WERI-Rb-1 (cell line): ENCODE measurements at regions not wholly inside any gene's neighbourhood (a gene's known extent, or its start where the extent isn't known, plus 50 kb on each side); places are given as distances from the start of the nearest gene placed in this dataset.

ENCODE experiments used
- DNase-seq: peaks from one replicate; pipeline ENCODE4 v3.0.0-alpha.2; 2020
- H3K27ac ChIP-seq: fragments of 250-450 bp; sonication (Bioruptor Pico); 2 replicates; pipeline ENCODE4 v1.5.1; 2020; ENCODE audit warnings: mild to moderate bottlenecking, moderate library complexity
- H3K27me3 ChIP-seq: fragments of 250-450 bp; sonication (Bioruptor Pico); 2 replicates; pipeline ENCODE4 v1.5.1; 2021; ENCODE audit warnings: mild to moderate bottlenecking, low read depth, moderate library complexity; ENCODE audit not compliant: insufficient read depth, severe bottlenecking
- H3K36me3 ChIP-seq: fragments of 250-450 bp; sonication (Bioruptor Pico); 2 replicates; pipeline ENCODE4 v1.5.1; 2020; ENCODE audit warnings: mild to moderate bottlenecking, moderate library complexity
- H3K4me3 ChIP-seq: 2 replicates; pipeline ENCODE4 v1.5.1; 2011; ENCODE audit warnings: low read depth, mild to moderate bottlenecking, control low read depth, low read length
- H3K9me3 ChIP-seq: fragments of 250-450 bp; sonication (Bioruptor Pico); 2 replicates; pipeline ENCODE4 v1.5.1; 2021; ENCODE audit warnings: mild to moderate bottlenecking, moderate library complexity; ENCODE audit not compliant: severe bottlenecking
- TF ChIP-seq, protein P1 (sequence below): IDR thresholded peaks from 2 replicates; pipeline ENCODE4 v1.5.1; 2011; ENCODE audit warnings: low read depth, mild to moderate bottlenecking, control low read depth, inconsistent platforms, low read length

DNA sequence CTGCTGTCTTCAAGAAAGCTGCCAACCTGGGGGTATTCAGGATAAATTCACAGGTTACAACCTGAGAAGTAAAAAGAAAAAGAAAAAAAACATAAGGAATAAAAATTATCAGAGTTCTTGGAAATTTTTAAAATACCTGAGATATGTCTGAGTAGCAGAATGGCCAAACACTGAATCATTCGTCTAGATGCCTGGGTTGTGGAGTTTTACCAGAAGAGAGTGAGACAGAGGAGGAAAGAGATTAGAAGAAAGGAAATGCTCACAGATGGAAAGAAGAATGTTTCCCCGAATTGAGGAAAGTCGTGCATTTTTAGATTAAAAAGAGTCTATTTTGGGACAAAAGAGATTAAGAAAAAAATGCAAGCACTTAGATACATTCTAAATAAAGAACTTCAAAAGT lies 1026.7 kb downstream of the TBC1D22A start:
- TF ChIP-seq, protein P1, sequence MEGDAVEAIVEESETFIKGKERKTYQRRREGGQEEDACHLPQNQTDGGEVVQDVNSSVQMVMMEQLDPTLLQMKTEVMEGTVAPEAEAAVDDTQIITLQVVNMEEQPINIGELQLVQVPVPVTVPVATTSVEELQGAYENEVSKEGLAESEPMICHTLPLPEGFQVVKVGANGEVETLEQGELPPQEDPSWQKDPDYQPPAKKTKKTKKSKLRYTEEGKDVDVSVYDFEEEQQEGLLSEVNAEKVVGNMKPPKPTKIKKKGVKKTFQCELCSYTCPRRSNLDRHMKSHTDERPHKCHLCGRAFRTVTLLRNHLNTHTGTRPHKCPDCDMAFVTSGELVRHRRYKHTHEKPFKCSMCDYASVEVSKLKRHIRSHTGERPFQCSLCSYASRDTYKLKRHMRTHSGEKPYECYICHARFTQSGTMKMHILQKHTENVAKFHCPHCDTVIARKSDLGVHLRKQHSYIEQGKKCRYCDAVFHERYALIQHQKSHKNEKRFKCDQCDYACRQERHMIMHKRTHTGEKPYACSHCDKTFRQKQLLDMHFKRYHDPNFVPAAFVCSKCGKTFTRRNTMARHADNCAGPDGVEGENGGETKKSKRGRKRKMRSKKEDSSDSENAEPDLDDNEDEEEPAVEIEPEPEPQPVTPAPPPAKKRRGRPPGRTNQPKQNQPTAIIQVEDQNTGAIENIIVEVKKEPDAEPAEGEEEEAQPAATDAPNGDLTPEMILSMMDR, result no peak
- DNase-seq, result no peak
- H3K36me3 ChIP-seq, result no peaks in the 10 kb centered on the region
- H3K4me3 ChIP-seq, result no peak overlapping the region
- no peaks in the 10 kb centered on the region for H3K27me3 ChIP-seq
- H3K9me3 ChIP-seq, result peaks cover 9% of the 10 kb centered on the region
- H3K27ac ChIP-seq, result no peak overlapping the region

DNA sequence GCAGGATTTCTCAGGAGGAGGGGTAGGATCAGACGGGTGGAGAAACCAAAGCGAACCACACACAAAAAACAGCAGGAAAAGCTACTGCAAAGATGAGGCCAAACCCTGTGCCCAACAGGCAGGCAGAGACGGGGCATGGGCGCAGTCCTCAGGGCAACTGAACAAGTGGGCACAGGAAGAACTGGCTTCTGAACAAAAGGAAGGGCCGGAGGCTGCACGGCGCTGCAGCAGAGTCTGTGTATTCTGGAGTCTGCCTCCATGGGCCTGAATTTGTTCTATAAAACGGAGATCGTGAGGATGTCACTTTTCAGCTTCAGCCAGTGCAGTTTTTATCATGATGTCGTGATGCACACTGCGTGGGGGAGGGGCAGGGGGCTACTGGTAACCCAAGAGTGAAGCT lies 1026.0 kb downstream of the TBC1D22A start:
- H3K9me3 ChIP-seq, result peaks cover 9% of the 10 kb centered on the region
- H3K27ac ChIP-seq, result no peak overlapping the region
- no peak overlapping the region for H3K4me3 ChIP-seq
- no peak for DNase-seq
- TF ChIP-seq, protein P1, result no peak
- H3K36me3 ChIP-seq, result no peaks in the 10 kb centered on the region
- H3K27me3 ChIP-seq, result no peaks in the 10 kb centered on the region

DNA sequence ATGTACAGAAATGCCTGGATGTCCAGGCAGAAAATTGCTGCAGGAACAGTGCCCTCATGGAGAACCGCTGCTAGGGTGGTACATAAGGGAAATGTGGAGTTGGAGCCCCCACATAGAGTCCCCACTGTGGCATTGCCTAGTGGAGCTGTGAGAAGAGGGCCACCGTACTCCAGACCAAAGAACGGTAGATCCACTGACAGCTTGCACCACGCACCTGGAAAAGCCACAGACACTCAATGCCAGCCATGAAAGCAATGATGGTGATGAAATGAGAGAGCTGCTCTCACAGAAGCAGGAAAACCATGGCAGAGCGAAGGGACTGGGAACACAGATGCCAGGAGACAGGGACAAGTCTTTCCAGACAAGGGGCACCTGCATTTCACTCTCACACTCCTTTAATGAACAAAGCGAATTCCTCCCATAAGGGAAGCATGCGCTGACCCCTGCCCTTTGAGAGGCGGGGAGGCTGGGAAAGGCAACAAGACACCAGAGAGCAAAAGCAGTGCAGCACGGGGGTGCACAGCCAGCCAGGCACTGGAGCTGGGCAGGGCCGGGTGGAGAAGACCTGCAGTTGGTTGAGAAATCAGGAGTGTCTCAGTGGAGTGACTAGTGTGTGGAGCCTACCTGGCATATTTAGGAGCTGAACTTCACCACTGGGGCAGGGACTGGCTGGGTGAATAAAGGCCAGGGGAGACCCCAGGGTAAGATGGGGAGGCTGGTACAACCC lies 1025.2 kb downstream of the TBC1D22A start:
- Histone ChIP-seq H3K27me3 (no peaks in the 10 kb centered on the region), H3K36me3 (no peaks in the 10 kb centered on the region), H3K27ac (no peak overlapping the region), H3K4me3 (no peak overlapping the region), H3K9me3 (peaks cover 9% of the 10 kb centered on the region)
- DNase-seq, result no peak
- TF ChIP-seq, protein P1, result no peak

DNA sequence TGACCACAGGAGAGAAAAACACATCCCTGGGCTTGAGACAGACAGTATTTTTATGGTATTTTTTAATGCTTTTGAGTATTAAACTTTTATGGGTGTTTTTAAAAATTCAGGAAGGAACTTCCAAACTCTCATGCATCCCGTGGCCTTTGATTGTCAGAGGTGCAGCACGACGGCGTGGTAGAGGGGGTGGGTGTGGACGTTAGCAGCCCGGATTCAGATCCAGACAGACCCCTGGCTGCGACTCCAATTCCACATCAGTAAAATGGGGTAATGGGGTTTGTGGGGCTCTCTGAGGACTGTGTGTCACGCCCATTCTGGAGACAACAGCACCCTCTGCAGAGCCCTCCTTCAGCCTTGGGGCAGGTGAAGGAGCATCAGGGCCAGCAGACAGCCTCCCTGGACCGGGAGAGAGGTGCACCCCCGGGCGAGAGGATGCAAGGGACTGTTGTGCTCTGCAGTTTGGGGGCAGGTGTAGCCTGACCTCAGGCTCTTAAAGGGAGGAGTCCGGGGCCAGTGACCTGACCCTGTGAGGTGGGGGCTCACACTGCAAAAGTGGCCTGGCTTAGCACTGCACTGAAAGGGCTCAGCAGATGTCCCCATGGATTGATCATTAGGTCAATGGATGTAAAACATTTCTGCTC lies 1024.3 kb downstream of the TBC1D22A start:
- Histone ChIP-seq H3K9me3 (peaks cover 9% of the 10 kb centered on the region), H3K36me3 (no peaks in the 10 kb centered on the region), H3K27ac (no peak overlapping the region), H3K27me3 (no peaks in the 10 kb centered on the region), H3K4me3 (no peak overlapping the region)
- no peak for DNase-seq
- TF ChIP-seq, protein P1, result no peak

DNA sequence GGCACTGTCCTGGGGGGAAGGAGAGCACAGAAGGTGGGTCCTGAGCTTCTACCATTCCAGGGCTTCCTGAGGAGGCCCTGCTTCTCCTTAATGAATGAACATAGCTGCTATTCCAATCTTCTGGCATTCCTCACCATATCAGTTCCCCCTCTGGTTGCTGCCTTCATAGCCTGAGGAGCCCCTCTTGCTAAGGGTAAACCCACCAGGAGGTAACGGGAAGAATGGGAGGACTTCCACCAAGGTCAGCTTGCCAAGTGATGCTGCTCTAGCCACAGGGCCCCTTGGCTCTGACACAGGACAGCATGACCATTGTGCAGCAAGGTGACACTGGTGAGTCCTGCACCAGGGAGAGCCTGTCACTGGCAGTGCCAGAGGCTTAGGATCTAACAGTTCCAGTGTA lies 1022.5 kb downstream of the TBC1D22A start:
- no peak for DNase-seq
- TF ChIP-seq, protein P1, result no peak
- Histone ChIP-seq H3K27me3 (no peaks in the 10 kb centered on the region), H3K9me3 (peaks cover 9% of the 10 kb centered on the region), H3K4me3 (no peak overlapping the region), H3K36me3 (no peaks in the 10 kb centered on the region), H3K27ac (no peak overlapping the region)
